CD14-positive monocyte (primary cell): ENCODE measurements at regions not wholly inside any gene's neighbourhood (a gene's known extent, or its start where the extent isn't known, plus 50 kb on each side); places are given as distances from the start of the nearest gene placed in this dataset.

Source experiments
- DNase-seq, 3 donors: peaks; one replicate each; pipeline ENCODE4 v3.0.0-alpha.2; 2011 to 2022
- H2AFZ ChIP-seq: 2 replicates; pipeline ENCODE4 v1.6.0; 2012; ENCODE audit warnings: mild to moderate bottlenecking, low read depth, low read length, inconsistent platforms; ENCODE audit not compliant: insufficient read depth, poor library complexity, severe bottlenecking
- H3K27ac ChIP-seq, 2 donors: 1 replicate in 1 of 2; 2 replicates in 1 of 2; pipeline ENCODE4 v1.5.1; 2012 to 2013; ENCODE audit warnings: low read length in 2 of 2, control low read depth in 1 of 2, inconsistent platforms in 1 of 2, low read depth in 1 of 2, mild to moderate bottlenecking in 1 of 2
- H3K27me3 ChIP-seq, 2 donors: one replicate each; pipeline versions ENCODE4 v1.6.0 to v1.6.1; 2011 to 2013; ENCODE audit warnings: low read length in 2 of 2; ENCODE audit not compliant: control insufficient read depth in 2 of 2, insufficient read depth in 2 of 2
- H3K36me3 ChIP-seq, 2 donors: replicated peaks in 1 of 2; 1 replicate in 1 of 2; 2 replicates in 1 of 2; pipeline versions ENCODE4 v1.5.1 to v1.6.1; 2012 to 2013; ENCODE audit warnings: low read length in 2 of 2, control low read depth in 1 of 2, inconsistent platforms in 1 of 2, mild to moderate bottlenecking in 1 of 2; ENCODE audit not compliant: insufficient read depth in 2 of 2, control insufficient read depth in 1 of 2
- H3K4me1 ChIP-seq, 2 donors: 1 replicate in 1 of 2; 2 replicates in 1 of 2; pipeline versions ENCODE4 v1.5.1 to v1.6.1; 2012 to 2013; ENCODE audit warnings: low read length in 2 of 2, control low read depth in 1 of 2, inconsistent platforms in 1 of 2, mild to moderate bottlenecking in 1 of 2, moderate library complexity in 1 of 2; ENCODE audit not compliant: insufficient read depth in 2 of 2, control insufficient read depth in 1 of 2
- H3K4me2 ChIP-seq: replicated peaks from 2 replicates; pipeline ENCODE3; 2012; ENCODE audit warnings: low read length, moderate library complexity, mild to moderate bottlenecking; ENCODE audit not compliant: poor library complexity, severe bottlenecking; ENCODE audit errors: extremely low read depth
- H3K4me3 ChIP-seq, 3 experiments: fragments of 200-600 bp in 1 of 3; sonication (generic) in 1 of 3; replicated peaks in 1 of 3; 1 replicate in 2 of 3; 2 replicates in 1 of 3; pipeline ENCODE4 v1.5.1; 2011 to 2013; ENCODE audit warnings: low read length in 3 of 3, mild to moderate bottlenecking in 3 of 3, control low read depth in 2 of 3, low read depth in 2 of 3, inconsistent platforms in 1 of 3, moderate library complexity in 1 of 3
- H3K79me2 ChIP-seq: 2 replicates; pipeline ENCODE4 v1.6.0; 2012; ENCODE audit warnings: mild to moderate bottlenecking, control low read depth, inconsistent platforms, low read length, moderate library complexity; ENCODE audit not compliant: insufficient read depth
- H3K9ac ChIP-seq: 2 replicates; pipeline ENCODE4 v1.6.0; 2017; ENCODE audit warnings: low read length, mild to moderate bottlenecking; ENCODE audit not compliant: insufficient read depth, poor library complexity, severe bottlenecking
- H3K9me3 ChIP-seq, 2 donors: replicated peaks in 1 of 2; 1 replicate in 1 of 2; 2 replicates in 1 of 2; pipeline versions ENCODE4 v1.5.1 to v1.6.1; 2012 to 2013; ENCODE audit warnings: low read length in 2 of 2, control low read depth in 1 of 2; ENCODE audit not compliant: control insufficient read depth in 1 of 2, insufficient read depth in 1 of 2
- H4K20me1 ChIP-seq: 2 replicates; pipeline ENCODE4 v1.6.0; 2012; ENCODE audit warnings: mild to moderate bottlenecking, low read length, control low read depth, moderate library complexity; ENCODE audit not compliant: insufficient read depth
- H3K27ac Mint-ChIP-seq, 7 donors: one replicate each; pipeline ENCODE4 v1.8.0; 2020; ENCODE audit warnings: mild to moderate bottlenecking in 7 of 7, mixed read lengths in 7 of 7, moderate library complexity in 6 of 7, inconsistent platforms in 2 of 7
- H3K27me3 Mint-ChIP-seq, 3 donors: one replicate each; pipeline ENCODE4 v1.8.0; 2021 to 2022; ENCODE audit warnings: low read depth in 3 of 3, mild to moderate bottlenecking in 3 of 3, mixed read lengths in 3 of 3, moderate library complexity in 3 of 3, inconsistent platforms in 1 of 3
- H3K36me3 Mint-ChIP-seq, 2 donors: one replicate each; pipeline ENCODE4 v1.8.0; 2020; ENCODE audit warnings: mixed read lengths in 2 of 2, inconsistent platforms in 1 of 2, mild to moderate bottlenecking in 1 of 2
- H3K4me1 Mint-ChIP-seq: one replicate; pipeline ENCODE4 v1.8.0; 2020; ENCODE audit warnings: mild to moderate bottlenecking, mixed read lengths
- H3K4me3 Mint-ChIP-seq, 2 donors: one replicate each; pipeline ENCODE4 v1.8.0; 2020; ENCODE audit warnings: mild to moderate bottlenecking in 2 of 2, mixed read lengths in 2 of 2, moderate library complexity in 1 of 2
- H3K9me3 Mint-ChIP-seq, 7 donors: one replicate each; pipeline ENCODE4 v1.8.0; 2020 to 2022; ENCODE audit warnings: mixed read lengths in 7 of 7, mild to moderate bottlenecking in 6 of 7, moderate library complexity in 6 of 7, inconsistent platforms in 2 of 7
- WGBS: methylation state at CpG from one replicate; pipeline ENCODE4 v1.1.5; 2013; ENCODE audit warnings: missing lambda C conversion rate; ENCODE audit not compliant: insufficient coverage; 5-methylcytosine and 5-hydroxymethylcytosine counted together
- intact Hi-C, 2 donors: fragments of 100-400 bp; cut with micrococcal nuclease; formaldehyde crosslinking; loops; one replicate each; pipeline versions ENCODE4 v1.15.0 to v1.15.1; 2023
- TF ChIP-seq, protein P1 (sequence below): fragments of 200-600 bp; IDR thresholded peaks from one replicate; pipeline ENCODE4 v1.8.0; 2022; ENCODE audit warnings: antibody characterized with exemption, mild to moderate bottlenecking

DNA sequence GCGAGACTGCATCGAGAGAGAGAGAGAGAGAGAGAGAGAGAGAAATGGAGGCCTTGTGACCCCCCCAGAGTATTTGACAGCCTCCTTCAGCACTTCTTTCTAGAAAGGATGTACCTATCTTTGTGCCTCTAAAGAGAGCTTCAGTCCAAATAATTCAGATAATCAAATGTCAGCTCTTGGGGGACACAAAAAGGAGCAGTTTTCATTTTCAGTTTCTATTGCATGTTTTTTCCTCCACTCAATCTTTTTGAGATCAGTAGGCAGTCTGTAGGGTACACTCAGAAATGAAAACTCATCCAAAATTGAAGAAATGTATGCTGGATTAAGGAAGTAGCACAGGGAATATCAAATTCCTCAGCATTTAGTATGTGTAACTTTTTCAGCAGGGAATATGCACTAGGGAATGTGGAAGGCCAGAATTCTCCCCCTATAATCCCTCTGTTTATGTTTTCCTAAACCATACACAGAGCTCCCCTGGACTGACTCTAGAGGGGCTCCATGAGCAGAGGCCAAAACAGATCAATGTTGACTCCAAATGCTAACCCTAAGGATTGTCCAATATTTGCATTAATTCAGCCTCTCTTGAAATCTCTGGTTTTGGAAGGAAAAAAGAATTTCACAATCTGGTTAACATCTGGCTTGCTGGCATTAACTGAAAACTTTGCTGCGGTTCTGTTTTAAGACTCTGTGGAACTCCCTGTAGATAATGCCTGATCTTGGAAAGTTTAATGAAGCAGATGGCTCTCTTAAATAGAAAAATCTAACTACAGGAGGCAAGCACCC lies 250.1 kb downstream of the CEMIP2 start:
- H3K9me3 ChIP-seq = no peaks in the 10 kb centered on the region
- Mint-ChIP-seq H3K27me3 (peaks cover 0 to 1% (median 0%) of the 10 kb centered on the region in 3 donors), H3K36me3 (no peaks in the 10 kb centered on the region), H3K4me3 (no peak overlapping the region), H3K9me3 (peaks cover 0 to 2% (median 0%) of the 10 kb centered on the region in 7 donors), H3K4me1 (peaks cover 11% of the 10 kb centered on the region), H3K27ac (no peak overlapping the region)
- H3K79me2 ChIP-seq = no peaks in the 10 kb centered on the region
- no peaks in the 10 kb centered on the region for H3K36me3 ChIP-seq
- intact Hi-C loops = no loop called here
- WGBS = no CpG with 5 or more reads among the region's 3 CpGs
- H3K27ac ChIP-seq = no peak overlapping the region
- H3K9ac ChIP-seq = no peak overlapping the region
- no peaks in the 10 kb centered on the region for H3K27me3 ChIP-seq
- no peak overlapping the region for H3K4me2 ChIP-seq
- H3K4me3 ChIP-seq = no peak overlapping the region
- H4K20me1 ChIP-seq = no peaks in the 10 kb centered on the region
- TF ChIP-seq, protein P1, sequence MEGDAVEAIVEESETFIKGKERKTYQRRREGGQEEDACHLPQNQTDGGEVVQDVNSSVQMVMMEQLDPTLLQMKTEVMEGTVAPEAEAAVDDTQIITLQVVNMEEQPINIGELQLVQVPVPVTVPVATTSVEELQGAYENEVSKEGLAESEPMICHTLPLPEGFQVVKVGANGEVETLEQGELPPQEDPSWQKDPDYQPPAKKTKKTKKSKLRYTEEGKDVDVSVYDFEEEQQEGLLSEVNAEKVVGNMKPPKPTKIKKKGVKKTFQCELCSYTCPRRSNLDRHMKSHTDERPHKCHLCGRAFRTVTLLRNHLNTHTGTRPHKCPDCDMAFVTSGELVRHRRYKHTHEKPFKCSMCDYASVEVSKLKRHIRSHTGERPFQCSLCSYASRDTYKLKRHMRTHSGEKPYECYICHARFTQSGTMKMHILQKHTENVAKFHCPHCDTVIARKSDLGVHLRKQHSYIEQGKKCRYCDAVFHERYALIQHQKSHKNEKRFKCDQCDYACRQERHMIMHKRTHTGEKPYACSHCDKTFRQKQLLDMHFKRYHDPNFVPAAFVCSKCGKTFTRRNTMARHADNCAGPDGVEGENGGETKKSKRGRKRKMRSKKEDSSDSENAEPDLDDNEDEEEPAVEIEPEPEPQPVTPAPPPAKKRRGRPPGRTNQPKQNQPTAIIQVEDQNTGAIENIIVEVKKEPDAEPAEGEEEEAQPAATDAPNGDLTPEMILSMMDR = no peak
- peaks cover 0 to 2% of the 10 kb centered on the region in 2 donors for H3K4me1 ChIP-seq
- H2AFZ ChIP-seq = no peak overlapping the region
- no peak for DNase-seq

DNA sequence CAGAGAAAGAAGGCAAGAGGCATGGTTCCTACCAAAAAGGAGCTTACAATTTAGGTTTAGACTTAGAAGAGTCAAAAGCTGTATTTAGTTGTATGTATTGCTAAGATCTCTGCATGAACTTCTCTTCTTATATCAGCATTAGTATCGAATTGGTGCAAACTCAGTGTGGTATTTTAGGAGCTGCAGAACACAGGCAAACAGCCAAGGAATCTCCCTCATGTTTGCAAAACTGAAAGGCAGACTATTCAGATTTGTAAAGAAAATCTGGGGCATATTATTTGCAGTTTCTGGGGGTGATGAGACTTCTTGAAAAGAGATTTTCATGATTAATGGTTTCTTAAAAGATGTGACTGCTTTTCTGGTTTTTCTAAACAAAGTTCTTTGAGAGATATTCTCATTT lies 252.7 kb downstream of the CEMIP2 start:
- peaks cover 11% of the 10 kb centered on the region for H3K4me1 Mint-ChIP-seq
- Histone ChIP-seq H2AFZ (no peak overlapping the region), H3K36me3 (no peaks in the 10 kb centered on the region), H3K27me3 (no peaks in the 10 kb centered on the region), H3K9ac (no peak overlapping the region), H3K4me1 (peaks cover 0 to 2% of the 10 kb centered on the region in 2 donors), H3K27ac (no peak overlapping the region), H3K9me3 (no peaks in the 10 kb centered on the region), H3K4me3 (no peak overlapping the region), H3K4me2 (no peak overlapping the region), H3K79me2 (no peaks in the 10 kb centered on the region), H4K20me1 (no peaks in the 10 kb centered on the region)
- no peak overlapping the region for H3K4me3 Mint-ChIP-seq
- no peaks in the 10 kb centered on the region for H3K36me3 Mint-ChIP-seq
- no CpG with 5 or more reads among the region's 1 CpG for WGBS
- peaks cover 0 to 2% (median 0%) of the 10 kb centered on the region in 7 donors for H3K9me3 Mint-ChIP-seq
- H3K27me3 Mint-ChIP-seq = peaks cover 0 to 2% (median 1%) of the 10 kb centered on the region in 3 donors
- H3K27ac Mint-ChIP-seq = no peak overlapping the region
- intact Hi-C loops = no loop called here
- DNase-seq = no peak
- TF ChIP-seq, protein P1 = no peak
